ENCODE measurements at regions not wholly inside any gene's neighbourhood (a gene's known extent, or its start where the extent isn't known, plus 50 kb on each side); places are given as distances from the start of the nearest gene placed in this dataset.

GRCh38 chr3:24623657-24624056 is 129.0 kb upstream of the THRB start:
- TF ChIP-seq, protein P1, sequence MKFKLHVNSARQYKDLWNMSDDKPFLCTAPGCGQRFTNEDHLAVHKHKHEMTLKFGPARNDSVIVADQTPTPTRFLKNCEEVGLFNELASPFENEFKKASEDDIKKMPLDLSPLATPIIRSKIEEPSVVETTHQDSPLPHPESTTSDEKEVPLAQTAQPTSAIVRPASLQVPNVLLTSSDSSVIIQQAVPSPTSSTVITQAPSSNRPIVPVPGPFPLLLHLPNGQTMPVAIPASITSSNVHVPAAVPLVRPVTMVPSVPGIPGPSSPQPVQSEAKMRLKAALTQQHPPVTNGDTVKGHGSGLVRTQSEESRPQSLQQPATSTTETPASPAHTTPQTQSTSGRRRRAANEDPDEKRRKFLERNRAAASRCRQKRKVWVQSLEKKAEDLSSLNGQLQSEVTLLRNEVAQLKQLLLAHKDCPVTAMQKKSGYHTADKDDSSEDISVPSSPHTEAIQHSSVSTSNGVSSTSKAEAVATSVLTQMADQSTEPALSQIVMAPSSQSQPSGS (IDR thresholded peaks at IDR 0.05; ENCODE audit: low read length): no peak
- no peak for TF ChIP-seq ZNF24 (IDR thresholded peaks at IDR 0.05)

All from GM12878 (cell line).